Adrenal gland (tissue), 5 donors: ENCODE measurements at regions not wholly inside any gene's neighbourhood (a gene's known extent, or its start where the extent isn't known, plus 50 kb on each side); places are given as distances from the start of the nearest gene placed in this dataset.

Experiments
- CTCF ChIP-seq, 6 experiments: fragments of 450-650 bp in 4 of 6; fragments of 200-600 bp in 2 of 6; sonication (generic) in 1 of 6; IDR thresholded peaks; 1 replicate in 5 of 6; 2 replicates in 1 of 6; pipeline versions ENCODE4 v1.5.1 to v1.8.0; 2016 to 2021; ENCODE audit warnings: antibody characterized with exemption in 6 of 6, mild to moderate bottlenecking in 2 of 6, moderate library complexity in 1 of 6
- POLR2A ChIP-seq, 2 donors: fragments of 450-650 bp; IDR thresholded peaks; one replicate each; pipeline ENCODE4 v1.6.1; 2017; ENCODE audit warnings: antibody characterized with exemption in 2 of 2, mild to moderate bottlenecking in 2 of 2, moderate library complexity in 1 of 2
- donor health status: DM: no; HTN: no; CAD: no.

DNA sequence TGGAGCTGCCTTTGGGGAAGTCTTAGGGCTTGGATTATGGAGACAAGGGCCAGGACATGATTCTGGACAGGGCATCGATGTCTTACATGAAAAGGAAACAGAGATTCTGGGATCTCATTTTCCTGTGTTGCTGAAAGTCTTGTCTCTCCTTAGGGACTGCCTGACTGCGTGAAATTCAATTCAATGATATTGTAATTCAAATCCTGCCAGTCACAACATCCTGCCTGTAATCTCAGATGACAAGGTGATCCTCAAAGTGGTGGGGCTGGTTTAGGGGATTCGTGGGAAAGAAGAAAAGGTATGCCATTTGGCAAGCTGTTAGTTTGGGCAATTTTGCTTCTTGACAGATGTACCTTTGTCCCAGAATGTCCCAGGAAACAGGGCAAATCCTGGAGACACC is 129.1 kb downstream of the KBTBD8 start:
- TF ChIP-seq CTCF (IDR thresholded peaks at IDR 0.05): no peak
- no peak for TF ChIP-seq POLR2A (IDR thresholded peaks at IDR 0.05)
